ENCODE measurements at regions not wholly inside any gene's neighbourhood (a gene's known extent, or its start where the extent isn't known, plus 50 kb on each side); places are given as distances from the start of the nearest gene placed in this dataset.
"Not testable (repeated sequence)": the region's sequence is repeated elsewhere in the genome, so short reads cannot be mapped to it uniquely, and the experiment has no call there.

- TF ChIP-seq FOXP4 (CRISPR knock-in tag; IDR thresholded peaks at IDR 0.05) (no peak), ZNF219 (CRISPR knock-in tag; IDR thresholded peaks at IDR 0.05; ENCODE audit: borderline replicate concordance) (no peak), E2F4 (CRISPR knock-in tag; IDR thresholded peaks at IDR 0.05; ENCODE audit: borderline replicate concordance, low read depth) (no peak), MXD4 (CRISPR knock-in tag; IDR thresholded peaks at IDR 0.05; ENCODE audit: borderline replicate concordance) (no peak), MYBL2 (CRISPR knock-in tag; IDR thresholded peaks at IDR 0.05) (no peak), NFYB (CRISPR knock-in tag; conservative IDR thresholded peaks at IDR 0.05; ENCODE audit: low read depth) (no peak), USF2 (CRISPR knock-in tag; IDR thresholded peaks at IDR 0.05) (no peak)
Observed at GRCh38 chr13:65217471-65217995, 2012.6 kb downstream of the PCDH9 start (continued).

- POLR2A ChIA-PET; H3K27ac Mint-ChIP-seq; H3K4me3 Mint-ChIP-seq; CTCF ChIA-PET; H3K27me3 Mint-ChIP-seq (ENCODE audit: low read depth); ATAC-seq; H3K4me1 Mint-ChIP-seq: not testable (repeated sequence)
- peak; percentile 13 for DNase-seq (ENCODE audit: low spot score)
- peaks cover 31% of the 10 kb centered on the region for H3K36me3 Mint-ChIP-seq
- peaks cover 36% of the 10 kb centered on the region for H3K9me3 Mint-ChIP-seq
Observed at GRCh38 chr13:65202845-65203244, 2027.3 kb downstream of the PCDH9 start.

- Mint-ChIP-seq H3K4me3 (no peak overlapping the region), H3K27me3 (ENCODE audit: low read depth) (no peaks in the 10 kb centered on the region), H3K27ac (no peak overlapping the region), H3K36me3 (no peaks in the 10 kb centered on the region), H3K9me3 (peaks cover 32% of the 10 kb centered on the region), H3K4me1 (no peaks in the 10 kb centered on the region)
- no peak for TF ChIP-seq ZNF317 (CRISPR knock-in tag; IDR thresholded peaks at IDR 0.05; ENCODE audit: borderline replicate concordance, low read depth)
- TF ChIP-seq ZNF512 (CRISPR knock-in tag; IDR thresholded peaks at IDR 0.05; ENCODE audit: borderline replicate concordance) = no peak
- no peak for TF ChIP-seq OVOL2 (CRISPR knock-in tag; IDR thresholded peaks at IDR 0.05; ENCODE audit: borderline replicate concordance)
- TF ChIP-seq ZNF671 (CRISPR knock-in tag; IDR thresholded peaks at IDR 0.05) = no peak
- TF ChIP-seq ZNF219 (CRISPR knock-in tag; IDR thresholded peaks at IDR 0.05; ENCODE audit: borderline replicate concordance) = no peak
- no peak for TF ChIP-seq MAX (CRISPR knock-in tag; IDR thresholded peaks at IDR 0.05)
- no peak for TF ChIP-seq RORB (CRISPR knock-in tag; IDR thresholded peaks at IDR 0.05)
- TF ChIP-seq ZNF138 (CRISPR knock-in tag; conservative IDR thresholded peaks at IDR 0.05) = no peak
- TF ChIP-seq GRHL2 (CRISPR knock-in tag; IDR thresholded peaks at IDR 0.05; ENCODE audit: insufficient replicate concordance, severe bottlenecking) = no peak
- TF ChIP-seq SMAD3 (CRISPR knock-in tag; IDR thresholded peaks at IDR 0.05; ENCODE audit: borderline replicate concordance) = no peak
- TF ChIP-seq CREM (CRISPR knock-in tag; IDR thresholded peaks at IDR 0.05) = no peak
- TF ChIP-seq FOXK1 (CRISPR knock-in tag; IDR thresholded peaks at IDR 0.05) = no peak
- TF ChIP-seq ZBTB21 (CRISPR knock-in tag; IDR thresholded peaks at IDR 0.05; ENCODE audit: borderline replicate concordance) = no peak
- no peak for TF ChIP-seq TCF7 (CRISPR knock-in tag; IDR thresholded peaks at IDR 0.05; ENCODE audit: low read depth)
- ChIA-PET POLR2A (no interaction called here), CTCF (no interaction called here)
- no peak for ATAC-seq
- DNase-seq (ENCODE audit: low spot score) = no peak
Observed at GRCh38 chr13:65188721-65189120, 2041.4 kb downstream of the PCDH9 start.
